GM12865 (cell line): ENCODE measurements at regions not wholly inside any gene's neighbourhood (a gene's known extent, or its start where the extent isn't known, plus 50 kb on each side); places are given as distances from the start of the nearest gene placed in this dataset.
"Not testable (repeated sequence)": the region's sequence is repeated elsewhere in the genome, so short reads cannot be mapped to it uniquely, and the experiment has no call there.

Experiments
- DNase-seq: peaks from one replicate; pipeline ENCODE4 v3.0.0; 2010; ENCODE audit warnings: low read depth
- H3K4me3 ChIP-seq: 2 replicates; pipeline ENCODE4 v1.5.1; 2011; ENCODE audit warnings: mild to moderate bottlenecking, low read depth, low read length, control low read depth
- CTCF ChIP-seq: IDR thresholded peaks from 2 replicates; pipeline ENCODE4 v1.5.1; 2011; ENCODE audit warnings: low read length, control low read depth, low read depth, inconsistent platforms; ENCODE audit not compliant: insufficient read depth; ENCODE audit errors: missing control alignments

GRCh38 chr17:34739386-34739785, 160.0 kb downstream of the TMEM132E start:
- no peak for TF ChIP-seq CTCF
- no peak overlapping the region for H3K4me3 ChIP-seq
- DNase-seq = no peak

DNA sequence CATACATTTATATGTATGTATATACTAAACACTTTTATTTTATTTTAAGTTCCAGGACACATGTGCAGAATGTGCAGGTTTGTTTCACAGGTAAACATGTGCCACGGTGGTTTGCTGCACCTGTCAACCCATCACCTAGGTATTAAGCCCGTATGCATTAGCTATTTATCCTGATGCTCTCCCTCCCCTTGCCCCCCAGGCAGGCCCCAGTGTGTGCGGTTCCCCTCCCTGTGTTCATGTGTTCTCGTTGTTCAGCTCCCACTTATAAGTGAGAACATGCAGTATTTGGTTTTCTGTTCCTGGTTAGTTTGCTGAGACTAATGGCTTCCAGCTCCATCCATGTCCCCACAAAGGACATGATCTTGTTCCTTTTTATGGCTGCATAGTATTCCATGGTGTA, 158.3 kb downstream of the TMEM132E start:
- DNase-seq, H3K4me3 ChIP-seq: not testable (repeated sequence)

DNA sequence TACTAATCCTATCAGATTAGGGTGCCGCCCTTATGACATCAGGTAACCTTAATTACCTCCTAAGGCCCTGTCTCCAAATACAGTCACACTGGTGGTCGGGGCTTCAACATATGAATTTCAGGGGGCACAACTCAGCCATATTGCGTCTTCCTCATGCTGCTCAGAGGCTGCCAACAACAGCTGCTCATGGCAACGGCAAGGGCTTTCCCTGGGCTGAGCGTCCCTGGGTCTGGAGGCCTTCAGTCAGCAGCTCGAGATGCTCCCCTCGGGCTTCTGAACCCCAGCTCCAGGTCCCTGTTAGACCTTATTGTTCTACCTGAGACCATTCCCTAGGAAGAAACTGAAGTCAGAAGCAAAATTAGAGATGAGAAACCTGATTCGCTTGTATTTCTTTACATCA, 157.2 kb downstream of the TMEM132E start:
- no peak for DNase-seq
- TF ChIP-seq CTCF = no peak
- H3K4me3 ChIP-seq = no peak overlapping the region

DNA sequence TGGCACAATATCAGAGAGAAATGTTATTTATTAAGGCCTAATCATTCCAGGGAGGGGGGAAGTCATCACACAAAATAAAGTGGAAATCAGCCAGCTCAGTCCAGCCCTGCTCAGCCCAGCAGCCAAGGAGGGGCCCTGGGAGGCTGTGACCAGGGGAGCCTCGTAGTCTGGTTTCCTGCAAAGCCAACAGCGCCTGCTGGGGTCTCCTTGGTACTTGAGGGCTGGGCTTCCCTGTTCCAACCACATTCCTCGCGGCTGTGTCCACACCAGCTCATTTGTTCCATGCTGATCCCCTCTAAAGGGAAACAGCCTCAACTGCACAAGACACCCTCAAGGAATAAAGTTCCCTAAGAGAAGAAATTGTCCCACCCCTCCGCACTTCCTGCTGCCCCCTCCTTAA, 154.0 kb downstream of the TMEM132E start:
- DNase-seq = no peak

DNA sequence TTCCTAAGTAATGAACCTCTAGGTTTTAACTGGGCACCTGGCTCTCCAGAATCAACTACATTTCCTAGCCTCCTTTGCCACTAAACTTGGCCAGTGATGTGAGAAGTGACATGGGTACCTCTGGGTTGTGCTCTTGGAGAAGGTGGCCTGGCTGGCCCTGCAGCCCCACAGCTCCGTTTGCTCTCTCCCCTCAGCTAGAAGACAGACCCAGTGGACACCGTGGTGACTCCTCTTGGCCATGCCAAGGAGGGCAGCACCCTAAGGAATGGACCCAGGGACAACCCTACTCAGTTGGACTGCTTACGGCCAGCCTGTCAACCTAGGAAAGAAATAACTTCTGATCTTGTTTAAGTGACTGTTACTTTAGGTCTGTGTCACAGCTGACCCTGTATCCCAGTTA, 151.4 kb downstream of the TMEM132E start:
- no peak for DNase-seq
- no peak for TF ChIP-seq CTCF
- H3K4me3 ChIP-seq = no peak overlapping the region

More for the DNA sequence above, 154.0 kb downstream of the TMEM132E start:
- no peak for TF ChIP-seq CTCF
- H3K4me3 ChIP-seq = no peak overlapping the region

DNA sequence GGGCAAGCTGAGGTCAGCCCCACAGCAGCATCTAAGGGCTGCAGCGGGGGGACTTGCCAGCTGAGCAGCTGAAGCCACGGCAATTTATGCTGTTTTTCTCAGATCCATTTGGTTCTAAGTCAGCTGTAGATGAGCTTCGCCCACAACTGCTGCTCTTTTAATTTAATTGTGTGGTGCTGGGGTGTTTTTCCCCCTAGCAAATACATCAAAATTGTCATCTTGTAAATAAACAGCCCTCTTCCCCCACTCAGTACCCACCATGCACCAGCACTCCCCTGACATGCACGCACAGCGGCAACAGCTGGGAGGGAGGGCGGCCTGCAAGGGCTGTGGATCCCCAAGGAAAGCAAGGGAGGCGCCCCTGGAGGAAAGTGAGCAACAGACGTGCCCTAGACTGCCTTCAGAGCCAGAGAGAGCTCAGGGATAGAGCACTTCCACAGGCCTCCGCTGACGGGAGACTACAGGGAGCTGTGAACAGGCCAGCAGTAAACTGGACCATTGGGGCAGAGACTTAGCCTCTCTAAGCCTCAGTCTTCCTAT, 149.5 kb downstream of the TMEM132E start:
- TF ChIP-seq CTCF = no peak
- no peak overlapping the region for H3K4me3 ChIP-seq
- DNase-seq = no peak

DNA sequence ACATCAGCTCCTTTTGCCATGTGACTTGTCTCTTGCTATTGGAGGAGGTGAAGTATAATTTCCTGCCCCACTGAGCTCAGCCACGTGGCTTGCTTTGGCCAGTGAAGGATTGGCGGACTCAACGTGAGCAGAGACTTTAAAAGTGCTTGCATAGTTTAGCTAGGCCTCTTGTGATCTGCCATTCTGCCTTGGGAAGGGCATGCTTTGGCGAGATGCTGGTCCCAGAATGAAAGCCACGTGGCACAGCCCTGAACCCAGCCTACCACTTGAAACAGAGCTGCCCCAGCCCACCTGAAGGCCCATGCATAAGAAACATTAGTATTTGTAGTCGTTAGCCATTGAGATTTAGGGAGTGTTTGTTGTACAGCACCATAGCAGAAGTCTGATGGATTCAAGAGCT, 148.2 kb downstream of the TMEM132E start:
- no peak for TF ChIP-seq CTCF
- no peak for DNase-seq
- H3K4me3 ChIP-seq = no peak overlapping the region
